GM13977 (cell line): ENCODE measurements at regions not wholly inside any gene's neighbourhood (a gene's known extent, or its start where the extent isn't known, plus 50 kb on each side); places are given as distances from the start of the nearest gene placed in this dataset.

Source experiments
- DNase-seq: peaks from one replicate; pipeline ENCODE4 v3.0.0; 2012; ENCODE audit warnings: low spot score
- in situ Hi-C: fragments of 300-500 bp; cut with MboI; formaldehyde crosslinking; loops from one replicate; pipeline ENCODE4 v1.12.0; 2022; ENCODE audit warnings: low sequenced_read_pairs, low pct_unique_long_range_greater_than_20kb, mixed read lengths, inconsistent platforms; ENCODE audit not compliant: unreplicated experiment
- TF ChIP-seq, protein P1 (sequence below): IDR thresholded peaks from 2 replicates; pipeline ENCODE4 v1.5.1; 2012; ENCODE audit warnings: mild to moderate bottlenecking, control low read depth; ENCODE audit not compliant: insufficient read depth; ENCODE audit errors: extremely low read depth, missing control alignments

DNA sequence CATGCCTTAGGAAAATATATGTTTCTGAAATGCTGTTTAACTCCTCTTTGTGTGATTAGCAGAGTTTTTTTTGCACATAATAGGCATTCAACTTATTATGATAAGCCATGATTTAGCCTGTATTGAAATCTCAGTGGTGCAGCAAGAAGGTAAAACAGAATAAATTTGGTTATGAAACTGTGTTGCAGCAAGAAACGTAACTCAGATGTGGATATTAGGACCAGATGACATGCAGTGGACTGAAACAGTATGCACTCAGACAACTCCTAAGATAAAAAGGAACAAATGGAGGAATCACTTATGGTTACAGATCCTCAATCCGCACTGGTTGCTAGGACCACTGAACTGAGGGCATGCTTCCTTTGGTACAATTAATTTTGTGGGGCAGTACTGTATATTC lies 254.2 kb upstream of the HSF2 start:
- DNase-seq: no peak
- TF ChIP-seq, protein P1, sequence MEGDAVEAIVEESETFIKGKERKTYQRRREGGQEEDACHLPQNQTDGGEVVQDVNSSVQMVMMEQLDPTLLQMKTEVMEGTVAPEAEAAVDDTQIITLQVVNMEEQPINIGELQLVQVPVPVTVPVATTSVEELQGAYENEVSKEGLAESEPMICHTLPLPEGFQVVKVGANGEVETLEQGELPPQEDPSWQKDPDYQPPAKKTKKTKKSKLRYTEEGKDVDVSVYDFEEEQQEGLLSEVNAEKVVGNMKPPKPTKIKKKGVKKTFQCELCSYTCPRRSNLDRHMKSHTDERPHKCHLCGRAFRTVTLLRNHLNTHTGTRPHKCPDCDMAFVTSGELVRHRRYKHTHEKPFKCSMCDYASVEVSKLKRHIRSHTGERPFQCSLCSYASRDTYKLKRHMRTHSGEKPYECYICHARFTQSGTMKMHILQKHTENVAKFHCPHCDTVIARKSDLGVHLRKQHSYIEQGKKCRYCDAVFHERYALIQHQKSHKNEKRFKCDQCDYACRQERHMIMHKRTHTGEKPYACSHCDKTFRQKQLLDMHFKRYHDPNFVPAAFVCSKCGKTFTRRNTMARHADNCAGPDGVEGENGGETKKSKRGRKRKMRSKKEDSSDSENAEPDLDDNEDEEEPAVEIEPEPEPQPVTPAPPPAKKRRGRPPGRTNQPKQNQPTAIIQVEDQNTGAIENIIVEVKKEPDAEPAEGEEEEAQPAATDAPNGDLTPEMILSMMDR: no peak
- in situ Hi-C loops: no loop called here

DNA sequence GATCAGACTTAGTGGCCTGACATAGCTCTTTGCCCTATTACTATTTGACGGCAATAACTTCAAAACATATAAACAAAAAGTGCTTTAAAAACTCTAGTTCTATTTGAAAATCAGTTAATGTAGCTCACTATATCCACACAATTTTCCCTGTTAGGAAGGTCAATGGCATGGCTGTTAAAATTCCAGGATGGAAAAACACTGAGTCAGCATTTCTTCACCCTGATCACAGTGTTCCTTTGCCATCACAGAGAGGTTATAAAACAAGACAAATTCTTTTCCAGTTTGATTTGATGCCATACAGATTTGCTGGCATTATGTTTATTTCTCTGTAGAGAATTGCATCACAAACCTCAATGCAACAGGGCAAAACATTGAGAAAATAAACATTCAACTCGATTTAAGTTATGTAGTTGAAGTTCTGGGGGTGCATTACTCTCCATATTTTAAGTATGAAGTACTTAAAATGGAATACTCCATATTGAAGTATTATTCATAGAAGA lies 253.7 kb upstream of the HSF2 start:
- in situ Hi-C loops: no loop called here
- TF ChIP-seq, protein P1: no peak
- DNase-seq: no peak

DNA sequence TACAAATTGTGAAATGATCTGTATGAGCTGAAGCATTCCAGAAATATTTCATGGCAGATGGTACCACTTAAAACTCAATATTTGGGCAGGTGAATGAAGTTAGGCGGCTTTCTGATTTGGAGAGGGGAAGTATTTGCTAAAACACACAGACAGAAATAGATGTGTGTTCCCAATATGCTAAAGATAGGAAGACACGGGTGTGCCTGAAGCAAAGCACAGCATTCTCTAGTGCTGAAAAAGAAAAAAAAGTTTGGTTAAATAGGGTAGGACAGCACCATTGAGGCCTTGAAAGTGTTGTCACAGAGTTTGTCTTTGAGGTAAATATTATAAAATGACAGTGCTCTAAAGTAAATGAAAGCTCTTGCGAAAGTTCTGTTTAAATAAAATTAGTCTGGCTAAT lies 252.2 kb upstream of the HSF2 start:
- TF ChIP-seq, protein P1: no peak
- in situ Hi-C loops: no loop called here
- DNase-seq: no peak

DNA sequence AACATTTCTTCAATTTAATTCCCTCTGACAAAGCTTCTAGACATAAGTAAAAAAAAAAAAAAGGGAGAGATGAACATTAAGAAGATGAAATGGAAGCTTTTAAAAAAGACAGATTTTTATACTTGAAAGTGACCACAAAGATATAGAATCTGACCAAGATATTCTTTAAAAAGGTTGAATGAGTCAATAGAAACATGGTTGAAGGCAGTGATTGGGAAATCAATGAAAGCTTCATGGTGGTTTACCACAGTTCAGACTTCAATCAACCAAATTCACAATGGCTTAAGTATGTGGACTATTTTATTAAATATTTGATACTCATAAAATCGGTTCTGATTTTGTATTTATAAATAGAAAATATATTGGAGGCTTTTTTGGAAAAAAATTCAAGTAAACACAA lies 248.4 kb upstream of the HSF2 start:
- TF ChIP-seq, protein P1: no peak
- no peak for DNase-seq
- in situ Hi-C loops: no loop called here

DNA sequence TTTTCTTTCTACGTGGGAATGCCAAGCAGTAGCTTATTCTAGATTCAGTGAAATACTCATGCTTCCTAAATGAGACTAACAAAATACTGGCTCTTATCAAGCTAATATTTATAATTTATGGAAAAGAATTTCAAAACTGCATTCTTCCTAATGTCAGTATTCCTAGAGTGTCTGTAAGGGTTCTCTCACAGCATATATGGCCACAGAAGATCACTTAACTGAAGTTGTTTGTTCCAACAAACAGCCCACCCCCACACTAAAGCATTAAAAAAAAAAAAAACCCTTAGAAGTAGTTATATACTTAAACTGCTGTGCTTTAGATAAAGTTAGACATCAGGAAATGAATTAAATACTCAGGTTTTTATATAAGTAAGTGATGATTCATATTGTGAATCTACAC lies 247.7 kb upstream of the HSF2 start:
- TF ChIP-seq, protein P1: no peak
- DNase-seq: no peak
- in situ Hi-C loops: no loop called here

DNA sequence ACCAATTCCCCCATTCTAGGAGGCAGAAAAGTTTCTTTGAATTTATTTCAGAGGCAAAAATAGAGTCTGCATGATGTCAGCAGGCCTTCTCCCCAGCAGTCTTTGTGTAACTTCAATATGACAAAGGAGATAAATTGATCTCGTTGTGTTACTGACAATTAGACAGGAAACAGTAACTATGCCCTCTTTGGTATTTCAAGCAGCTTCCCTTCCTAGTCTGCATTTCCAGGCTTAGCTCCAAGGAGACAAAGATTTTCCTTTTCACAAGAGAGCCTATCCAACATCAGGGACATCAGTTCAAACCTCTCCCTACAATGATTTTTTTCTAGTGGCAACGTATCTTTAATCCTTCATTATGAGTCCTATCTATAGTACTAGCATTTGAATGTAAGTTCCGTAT lies 245.9 kb upstream of the HSF2 start:
- in situ Hi-C loops: no loop called here
- TF ChIP-seq, protein P1: no peak
- no peak for DNase-seq

DNA sequence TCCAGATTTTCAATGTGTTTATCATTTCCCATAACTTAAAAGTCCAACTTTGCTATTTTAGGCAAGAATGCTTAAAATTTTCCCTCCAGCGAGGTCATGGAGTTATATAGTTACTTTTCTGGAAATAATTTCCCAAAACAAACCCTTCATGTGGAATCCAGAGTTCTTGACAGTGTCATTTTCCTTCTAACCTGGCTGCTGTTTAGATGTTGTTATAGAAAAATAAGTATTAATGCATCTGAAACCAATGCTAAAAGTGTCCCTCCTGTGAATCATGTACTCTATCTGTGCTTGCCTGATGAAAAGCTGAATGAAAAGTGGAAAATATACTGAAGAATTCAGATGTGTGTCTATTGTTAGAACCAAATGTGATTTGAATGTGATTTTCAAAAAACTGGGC lies 245.3 kb upstream of the HSF2 start:
- DNase-seq: no peak
- TF ChIP-seq, protein P1: no peak
- in situ Hi-C loops: no loop called here
